ENCODE measurements at regions not wholly inside any gene's neighbourhood (a gene's known extent, or its start where the extent isn't known, plus 50 kb on each side); places are given as distances from the start of the nearest gene placed in this dataset.
A peak's percentile ranks its signal among the peaks of the same experiment; 100 is the strongest.

- TF ChIP-seq FOXP1 (IDR thresholded peaks at IDR 0.05) (no peak), FOXP1 (CRISPR knock-in tag; IDR thresholded peaks at IDR 0.05) (peak; percentile 63), EEA1 (CRISPR knock-in tag; IDR thresholded peaks at IDR 0.05; ENCODE audit: borderline replicate concordance) (no peak), SNRNP70 (IDR thresholded peaks at IDR 0.05; ENCODE audit: low read depth, low read length) (no peak), E2F5 (CRISPR knock-in tag; conservative IDR thresholded peaks at IDR 0.05) (no peak), HIC2 (CRISPR knock-in tag; IDR thresholded peaks at IDR 0.05; ENCODE audit: low read depth) (no peak), ELF3 (CRISPR knock-in tag; IDR thresholded peaks at IDR 0.05) (peak; percentile 91), SETDB1 (CRISPR knock-in tag; IDR thresholded peaks at IDR 0.05; ENCODE audit: borderline replicate concordance) (no peak), HNRNPUL1 (IDR thresholded peaks at IDR 0.05; ENCODE audit: low read depth, low read length) (0 out of 2 replicates have a peak, but pooled peaks have one; percentile 57), CREB1 (IDR thresholded peaks at IDR 0.05) (no peak), CREB1 (CRISPR knock-in tag; IDR thresholded peaks at IDR 0.05) (peak; percentile 78), FOXO1 (CRISPR knock-in tag; IDR thresholded peaks at IDR 0.05) (peak; percentile 62), ISL2 (CRISPR knock-in tag; IDR thresholded peaks at IDR 0.05) (peak; percentile 93), MED1 (CRISPR knock-in tag; IDR thresholded peaks at IDR 0.05) (peak; percentile 82), ZEB1 (IDR thresholded peaks at IDR 0.05; ENCODE audit: insufficient replicate concordance, low read depth) (no peak), TMF1 (CRISPR knock-in tag; IDR thresholded peaks at IDR 0.05; ENCODE audit: low read depth) (no peak), MZF1 (CRISPR knock-in tag; IDR thresholded peaks at IDR 0.05; ENCODE audit: borderline replicate concordance) (no peak), SRSF1 (optimal IDR thresholded peaks at IDR 0.05; ENCODE audit: low read depth, low read length) (no peak), IRF2 (CRISPR knock-in tag; IDR thresholded peaks at IDR 0.05) (peak; percentile 60; the same call in 1 of the 2 replicates), RFX3 (CRISPR knock-in tag; IDR thresholded peaks at IDR 0.05) (no peak), KAT2B (IDR thresholded peaks at IDR 0.05; ENCODE audit: borderline replicate concordance, low read depth, low read length) (no peak), SCMH1 (CRISPR knock-in tag; IDR thresholded peaks at IDR 0.05; ENCODE audit: borderline replicate concordance) (no peak), CENPT (CRISPR knock-in tag; IDR thresholded peaks at IDR 0.05; ENCODE audit: low read depth) (no peak), KDM4B (CRISPR knock-in tag; IDR thresholded peaks at IDR 0.05) (peak; percentile 16; the same call in 1 of the 2 replicates), NFE2L2 (IDR thresholded peaks at IDR 0.05; ENCODE audit: low read length) (peak; percentile 97), MEIS1 (CRISPR knock-in tag; IDR thresholded peaks at IDR 0.05; ENCODE audit: borderline replicate concordance) (no peak), MIER3 (CRISPR knock-in tag; IDR thresholded peaks at IDR 0.05; ENCODE audit: borderline replicate concordance) (peak; percentile 85; the same call in 1 of the 2 replicates)
- TF ChIP-seq, protein P1, sequence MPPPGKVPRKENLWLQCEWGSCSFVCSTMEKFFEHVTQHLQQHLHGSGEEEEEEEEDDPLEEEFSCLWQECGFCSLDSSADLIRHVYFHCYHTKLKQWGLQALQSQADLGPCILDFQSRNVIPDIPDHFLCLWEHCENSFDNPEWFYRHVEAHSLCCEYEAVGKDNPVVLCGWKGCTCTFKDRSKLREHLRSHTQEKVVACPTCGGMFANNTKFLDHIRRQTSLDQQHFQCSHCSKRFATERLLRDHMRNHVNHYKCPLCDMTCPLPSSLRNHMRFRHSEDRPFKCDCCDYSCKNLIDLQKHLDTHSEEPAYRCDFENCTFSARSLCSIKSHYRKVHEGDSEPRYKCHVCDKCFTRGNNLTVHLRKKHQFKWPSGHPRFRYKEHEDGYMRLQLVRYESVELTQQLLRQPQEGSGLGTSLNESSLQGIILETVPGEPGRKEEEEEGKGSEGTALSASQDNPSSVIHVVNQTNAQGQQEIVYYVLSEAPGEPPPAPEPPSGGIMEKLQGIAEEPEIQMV (CRISPR knock-in tag; IDR thresholded peaks at IDR 0.05; ENCODE audit: low read depth): no peak
- TF ChIP-seq, protein P2, sequence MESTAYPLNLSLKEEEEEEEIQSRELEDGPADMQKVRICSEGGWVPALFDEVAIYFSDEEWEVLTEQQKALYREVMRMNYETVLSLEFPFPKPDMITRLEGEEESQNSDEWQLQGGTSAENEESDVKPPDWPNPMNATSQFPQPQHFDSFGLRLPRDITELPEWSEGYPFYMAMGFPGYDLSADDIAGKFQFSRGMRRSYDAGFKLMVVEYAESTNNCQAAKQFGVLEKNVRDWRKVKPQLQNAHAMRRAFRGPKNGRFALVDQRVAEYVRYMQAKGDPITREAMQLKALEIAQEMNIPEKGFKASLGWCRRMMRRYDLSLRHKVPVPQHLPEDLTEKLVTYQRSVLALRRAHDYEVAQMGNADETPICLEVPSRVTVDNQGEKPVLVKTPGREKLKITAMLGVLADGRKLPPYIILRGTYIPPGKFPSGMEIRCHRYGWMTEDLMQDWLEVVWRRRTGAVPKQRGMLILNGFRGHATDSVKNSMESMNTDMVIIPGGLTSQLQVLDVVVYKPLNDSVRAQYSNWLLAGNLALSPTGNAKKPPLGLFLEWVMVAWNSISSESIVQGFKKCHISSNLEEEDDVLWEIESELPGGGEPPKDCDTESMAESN (CRISPR knock-in tag; conservative IDR thresholded peaks at IDR 0.05): no peak
These were observed 93.6 kb upstream of the ADGRF1 start (continued) for GRCh38 chr6:47135772-47136171.
